ENCODE measurements at regions not wholly inside any gene's neighbourhood (a gene's known extent, or its start where the extent isn't known, plus 50 kb on each side); places are given as distances from the start of the nearest gene placed in this dataset.

DNA sequence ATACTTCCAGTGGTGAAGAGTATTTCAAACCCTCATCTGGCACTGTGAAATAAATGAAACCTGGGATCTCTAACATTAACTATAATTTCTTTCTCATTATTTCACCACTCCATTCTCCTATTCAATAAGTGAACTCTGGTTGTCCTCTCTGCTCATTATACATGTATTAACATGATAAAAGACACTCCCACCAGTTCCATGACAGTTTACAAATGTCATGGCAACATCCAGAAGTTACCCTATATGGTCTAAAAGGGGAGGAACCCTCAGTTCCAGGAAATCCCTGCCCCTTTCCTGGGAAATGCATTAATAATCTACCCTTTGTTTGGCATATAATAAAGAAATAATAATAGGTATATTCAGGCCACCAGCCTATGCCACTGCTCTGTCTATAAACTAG, 62.7 kb upstream of the BRINP3 start:
- DNase-seq (ENCODE audit: low spot score), result no peak

DNA sequence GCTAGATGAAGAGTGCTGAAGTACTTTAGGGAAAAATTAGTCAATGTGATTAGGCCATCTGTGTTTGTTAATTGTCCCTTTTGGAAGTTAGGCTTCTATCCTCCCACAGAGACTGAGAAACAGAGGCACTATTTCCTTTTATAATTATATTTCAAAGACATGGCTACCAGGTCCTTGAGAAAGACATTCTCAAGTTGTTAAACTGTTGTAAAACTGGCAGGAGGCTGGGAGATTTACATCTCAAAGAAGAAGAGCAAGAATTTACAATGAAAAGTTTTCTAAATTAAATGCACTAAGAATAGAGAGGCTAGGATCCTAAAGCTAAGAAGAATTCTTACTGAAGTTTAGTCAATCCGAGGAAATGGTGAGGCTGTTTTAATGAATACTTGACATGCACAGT, 74.0 kb upstream of the BRINP3 start:
- Histone ChIP-seq H3K36me3 (no peaks in the 10 kb centered on the region), H3K4me1 (ENCODE audit: control insufficient read depth in 1 of 2, low read depth in 2 of 2) (no peaks in the 10 kb centered on the region), H3K9me3 (no peaks in the 10 kb centered on the region), H3K27ac (no peak overlapping the region), H3K4me3 (no peak overlapping the region), H3K27me3 (replicated peaks; ENCODE audit: insufficient read depth) (no peaks in the 10 kb centered on the region)
- DNase-seq (ENCODE audit: low spot score), result no peak
- no peak for ATAC-seq (ENCODE audit: insufficient number of reproducible peaks, low FRiP score, low read depth)
- TF ChIP-seq, protein P1, sequence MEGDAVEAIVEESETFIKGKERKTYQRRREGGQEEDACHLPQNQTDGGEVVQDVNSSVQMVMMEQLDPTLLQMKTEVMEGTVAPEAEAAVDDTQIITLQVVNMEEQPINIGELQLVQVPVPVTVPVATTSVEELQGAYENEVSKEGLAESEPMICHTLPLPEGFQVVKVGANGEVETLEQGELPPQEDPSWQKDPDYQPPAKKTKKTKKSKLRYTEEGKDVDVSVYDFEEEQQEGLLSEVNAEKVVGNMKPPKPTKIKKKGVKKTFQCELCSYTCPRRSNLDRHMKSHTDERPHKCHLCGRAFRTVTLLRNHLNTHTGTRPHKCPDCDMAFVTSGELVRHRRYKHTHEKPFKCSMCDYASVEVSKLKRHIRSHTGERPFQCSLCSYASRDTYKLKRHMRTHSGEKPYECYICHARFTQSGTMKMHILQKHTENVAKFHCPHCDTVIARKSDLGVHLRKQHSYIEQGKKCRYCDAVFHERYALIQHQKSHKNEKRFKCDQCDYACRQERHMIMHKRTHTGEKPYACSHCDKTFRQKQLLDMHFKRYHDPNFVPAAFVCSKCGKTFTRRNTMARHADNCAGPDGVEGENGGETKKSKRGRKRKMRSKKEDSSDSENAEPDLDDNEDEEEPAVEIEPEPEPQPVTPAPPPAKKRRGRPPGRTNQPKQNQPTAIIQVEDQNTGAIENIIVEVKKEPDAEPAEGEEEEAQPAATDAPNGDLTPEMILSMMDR (IDR thresholded peaks at IDR 0.05), result no peak

More for the DNA sequence above, 62.7 kb upstream of the BRINP3 start:
- H3K27ac ChIP-seq, result no peak overlapping the region
- no peaks in the 10 kb centered on the region for H3K27me3 ChIP-seq (replicated peaks; ENCODE audit: insufficient read depth)
- no peak overlapping the region for H3K4me3 ChIP-seq
- no peaks in the 10 kb centered on the region for H3K9me3 ChIP-seq
- TF ChIP-seq, protein P1 (IDR thresholded peaks at IDR 0.05), result no peak
- no peaks in the 10 kb centered on the region for H3K36me3 ChIP-seq
- no peaks in the 10 kb centered on the region for H3K4me1 ChIP-seq (ENCODE audit: control insufficient read depth in 1 of 2, low read depth in 2 of 2)
- ATAC-seq (ENCODE audit: insufficient number of reproducible peaks, low FRiP score, low read depth), result no peak

DNA sequence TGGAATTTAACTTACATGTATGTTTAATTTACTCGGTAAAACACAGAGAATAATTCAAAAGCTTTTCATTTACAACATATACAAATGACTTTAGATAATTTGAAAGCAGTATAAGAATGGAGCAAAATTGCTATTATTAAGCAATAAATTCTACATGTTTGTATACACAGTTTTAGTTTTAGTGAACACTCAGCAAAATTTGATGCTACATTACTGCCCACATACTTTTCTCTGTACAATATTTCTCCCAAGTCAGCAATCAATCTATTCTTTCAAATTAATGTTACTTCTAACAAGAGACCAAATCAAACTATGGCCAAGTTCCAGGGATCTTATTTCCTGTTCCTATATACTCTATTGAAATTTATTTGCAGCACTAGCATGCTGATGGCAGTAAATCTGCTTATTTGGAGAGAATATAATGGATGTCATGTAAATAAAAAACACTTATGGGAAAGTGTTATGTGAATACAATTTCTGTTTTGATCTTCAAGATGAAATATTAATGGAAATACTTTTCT, 82.6 kb upstream of the BRINP3 start:
- H3K36me3 ChIP-seq, result no peaks in the 10 kb centered on the region
- peaks cover 4% of the 10 kb centered on the region for H3K9me3 ChIP-seq
- no peak overlapping the region for H3K4me3 ChIP-seq
- no peak overlapping the region for H3K27ac ChIP-seq
- TF ChIP-seq, protein P1 (IDR thresholded peaks at IDR 0.05), result no peak
- no peaks in the 10 kb centered on the region for H3K27me3 ChIP-seq (replicated peaks; ENCODE audit: insufficient read depth)
- DNase-seq (ENCODE audit: low spot score) (no peak), ATAC-seq (ENCODE audit: insufficient number of reproducible peaks, low FRiP score, low read depth) (no peak)
- no peaks in the 10 kb centered on the region for H3K4me1 ChIP-seq (ENCODE audit: control insufficient read depth in 1 of 2, low read depth in 2 of 2)

DNA sequence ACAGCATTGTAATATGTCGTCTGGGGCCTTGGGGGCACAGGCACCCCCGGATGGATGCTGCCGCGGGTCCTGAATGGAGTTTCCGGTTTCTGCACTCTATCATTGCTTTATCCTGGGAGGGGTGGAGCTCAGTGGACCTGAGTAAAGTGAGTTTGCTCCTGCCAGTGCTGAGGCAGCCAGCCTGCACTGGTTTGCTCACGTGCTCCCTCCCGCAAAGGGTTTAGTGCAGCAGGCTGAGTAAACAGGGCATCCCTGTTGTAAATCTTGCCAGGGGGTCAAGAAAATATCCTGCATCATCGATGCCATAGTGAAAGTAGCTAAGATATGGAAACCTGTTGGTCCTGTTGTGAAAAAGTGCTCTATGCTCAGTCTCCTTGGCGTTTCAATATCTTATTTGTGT, 85.6 kb upstream of the BRINP3 start:
- H3K4me1 ChIP-seq (ENCODE audit: control insufficient read depth in 1 of 2, low read depth in 2 of 2), result no peaks in the 10 kb centered on the region
- TF ChIP-seq, protein P1 (IDR thresholded peaks at IDR 0.05), result no peak
- H3K4me3 ChIP-seq, result no peak overlapping the region
- DNase-seq (ENCODE audit: low spot score) (no peak), ATAC-seq (ENCODE audit: insufficient number of reproducible peaks, low FRiP score, low read depth) (no peak)
- no peak overlapping the region for H3K27ac ChIP-seq
- H3K9me3 ChIP-seq, result peaks cover 4% of the 10 kb centered on the region
- no peaks in the 10 kb centered on the region for H3K27me3 ChIP-seq (replicated peaks; ENCODE audit: insufficient read depth)
- no peaks in the 10 kb centered on the region for H3K36me3 ChIP-seq

DNA sequence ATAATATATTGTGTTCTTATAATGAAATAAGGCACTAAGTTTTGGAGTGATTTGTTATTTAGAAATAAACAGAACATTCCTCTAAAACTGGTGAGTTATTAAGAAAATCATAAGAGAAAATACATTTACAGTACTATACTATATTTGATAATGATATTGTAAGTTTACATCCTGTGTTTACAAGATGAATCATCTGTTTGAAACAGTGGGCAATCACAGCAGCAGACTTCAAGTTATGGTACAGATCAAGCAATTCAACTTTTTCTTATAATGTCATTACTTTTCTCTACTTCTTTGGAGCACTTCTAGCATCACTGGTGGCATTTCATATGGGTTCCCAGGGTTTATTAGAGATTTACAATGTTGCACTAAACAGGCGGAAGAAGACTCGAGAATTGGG, 86.5 kb upstream of the BRINP3 start:
- DNase-seq (ENCODE audit: low spot score), result no peak
- TF ChIP-seq, protein P1 (IDR thresholded peaks at IDR 0.05), result no peak
- Histone ChIP-seq H3K36me3 (no peaks in the 10 kb centered on the region), H3K27me3 (replicated peaks; ENCODE audit: insufficient read depth) (no peaks in the 10 kb centered on the region), H3K9me3 (peaks cover 4% of the 10 kb centered on the region), H3K4me3 (no peak overlapping the region), H3K4me1 (ENCODE audit: control insufficient read depth in 1 of 2, low read depth in 2 of 2) (no peaks in the 10 kb centered on the region), H3K27ac (no peak overlapping the region)
- no peak for ATAC-seq (ENCODE audit: insufficient number of reproducible peaks, low FRiP score, low read depth)
